Neural cell (in vitro differentiated cells): ENCODE measurements at regions not wholly inside any gene's neighbourhood (a gene's known extent, or its start where the extent isn't known, plus 50 kb on each side); places are given as distances from the start of the nearest gene placed in this dataset.

Experiments used
- H2AFZ ChIP-seq: fragments of 200-600, 300-800 bp; sonication (generic), shearing (Covaris generic); 2 replicates; pipeline ENCODE4 v1.6.0; 2014; ENCODE audit warnings: low read depth, mild to moderate bottlenecking, antibody characterized with exemption, low read length, moderate library complexity
- H3F3A ChIP-seq: fragments of 200-600 bp; shearing (Covaris generic); 2 replicates; pipeline ENCODE4 v1.6.1; 2016; ENCODE audit warnings: mild to moderate bottlenecking, moderate library complexity, mixed read lengths, antibody characterized with exemption, low read length; ENCODE audit not compliant: insufficient read depth, poor library complexity, severe bottlenecking
- H3K27ac ChIP-seq: fragments of 200-600, 300-800 bp; sonication (generic), shearing (Covaris generic); 2 replicates; pipeline ENCODE4 v1.5.1; 2014; ENCODE audit warnings: mild to moderate bottlenecking, low read length, moderate library complexity
- H3K27me3 ChIP-seq: fragments of 300-800, 200-600 bp; sonication (generic), shearing (Covaris generic); 2 replicates; pipeline ENCODE4 v1.6.0; 2014; ENCODE audit warnings: mild to moderate bottlenecking, low read depth, low read length, moderate library complexity; ENCODE audit not compliant: insufficient read depth
- H3K36me3 ChIP-seq: fragments of 300-800, 200-600 bp; sonication (generic), shearing (Covaris generic); 2 replicates; pipeline ENCODE4 v1.5.1; 2014; ENCODE audit warnings: mild to moderate bottlenecking, antibody characterized with exemption, low read length, moderate library complexity; ENCODE audit not compliant: insufficient read depth
- H3K4me2 ChIP-seq: fragments of 300-800, 200-600 bp; sonication (generic), shearing (Covaris generic); 2 replicates; pipeline ENCODE4 v1.6.0; 2014; ENCODE audit warnings: mild to moderate bottlenecking, low read length
- H3K4me3 ChIP-seq: fragments of 300-800, 200-600 bp; sonication (generic), shearing (Covaris generic); 2 replicates; pipeline ENCODE4 v1.5.1; 2014; ENCODE audit warnings: mild to moderate bottlenecking, low read length, moderate library complexity
- H3K79me2 ChIP-seq: fragments of 200-600 bp; shearing (Covaris generic); replicated peaks from 2 replicates; pipeline ENCODE4 v1.6.0; 2014; ENCODE audit warnings: mild to moderate bottlenecking, low read length, moderate library complexity; ENCODE audit not compliant: insufficient read depth
- H3K9ac ChIP-seq: fragments of 300-800, 200-600 bp; sonication (generic), shearing (Covaris generic); 2 replicates; pipeline ENCODE4 v1.6.1; 2016; ENCODE audit warnings: mild to moderate bottlenecking, low read length, mixed read lengths
- H3K9me2 ChIP-seq: fragments of 200-600 bp; shearing (Covaris generic); 2 replicates; pipeline ENCODE4 v1.6.1; 2016; ENCODE audit warnings: mild to moderate bottlenecking, low read length, mixed read lengths; ENCODE audit not compliant: insufficient read depth
- H3K9me3 ChIP-seq: fragments of 200-600, 300-800 bp; sonication (generic), shearing (Covaris generic); 2 replicates; pipeline ENCODE4 v1.6.1; 2016; ENCODE audit warnings: mild to moderate bottlenecking, mixed run types, low read length, moderate library complexity, mixed read lengths
- H4K20me1 ChIP-seq: fragments of 200-600 bp; shearing (Covaris generic); 2 replicates; pipeline ENCODE4 v1.6.1; 2016; ENCODE audit warnings: mild to moderate bottlenecking, mixed run types; ENCODE audit not compliant: insufficient read depth
- CTCF ChIP-seq: fragments of 450-650 bp; IDR thresholded peaks from 2 replicates; pipeline ENCODE4 v1.5.1; 2014; ENCODE audit warnings: antibody characterized with exemption, mild to moderate bottlenecking, moderate library complexity; ENCODE audit not compliant: poor library complexity, severe bottlenecking
- EP300 ChIP-seq: fragments of 450-650 bp; conservative IDR thresholded peaks from 2 replicates; pipeline ENCODE4 v1.6.1; 2014; ENCODE audit warnings: antibody characterized with exemption, mild to moderate bottlenecking, moderate library complexity; ENCODE audit not compliant: poor library complexity, severe bottlenecking
- EZH2 ChIP-seq: fragments of 200-600, 300-800 bp; shearing (Covaris generic), sonication (generic); IDR thresholded peaks from 2 replicates; pipeline ENCODE4 v1.6.1; 2014; ENCODE audit warnings: antibody characterized with exemption, low read length, borderline replicate concordance, mild to moderate bottlenecking; ENCODE audit not compliant: insufficient read depth, poor library complexity, severe bottlenecking
- MXI1 ChIP-seq: fragments of 450-650 bp; conservative IDR thresholded peaks from 2 replicates; pipeline ENCODE4 v1.6.1; 2014; ENCODE audit warnings: antibody characterized with exemption, mild to moderate bottlenecking; ENCODE audit not compliant: poor library complexity, severe bottlenecking
- POLR2AphosphoS5 ChIP-seq: IDR thresholded peaks from 2 replicates; pipeline ENCODE4 v1.6.1; 2012
- RAD21 ChIP-seq: fragments of 450-650 bp; conservative IDR thresholded peaks from 2 replicates; pipeline ENCODE4 v1.6.1; 2014; ENCODE audit warnings: antibody characterized with exemption, mild to moderate bottlenecking, moderate library complexity
- REST ChIP-seq: IDR thresholded peaks from 2 replicates; pipeline ENCODE4 v1.6.1; 2012; ENCODE audit warnings: borderline replicate concordance
- SMC3 ChIP-seq: fragments of 450-650 bp; conservative IDR thresholded peaks from 2 replicates; pipeline ENCODE4 v1.6.1; 2014; ENCODE audit warnings: antibody characterized with exemption, mild to moderate bottlenecking, moderate library complexity; ENCODE audit not compliant: poor library complexity
- TAF1 ChIP-seq: IDR thresholded peaks from 2 replicates; pipeline ENCODE4 v1.6.1; 2012; ENCODE audit warnings: low read depth

- H4K20me1 ChIP-seq: no peaks in the 10 kb centered on the region
- no peak overlapping the region for H2AFZ ChIP-seq
- H3K79me2 ChIP-seq: no peaks in the 10 kb centered on the region
- H3K9ac ChIP-seq: no peak overlapping the region
- H3K4me3 ChIP-seq: no peak overlapping the region
- no peaks in the 10 kb centered on the region for H3K9me3 ChIP-seq
- H3F3A ChIP-seq: no peaks in the 10 kb centered on the region
- no peaks in the 10 kb centered on the region for H3K27me3 ChIP-seq
- no peaks in the 10 kb centered on the region for H3K9me2 ChIP-seq
- no peaks in the 10 kb centered on the region for H3K36me3 ChIP-seq
- no peak for TF ChIP-seq MXI1
- TF ChIP-seq POLR2AphosphoS5: no peak
- TF ChIP-seq EP300: no peak
- H3K27ac ChIP-seq: no peak overlapping the region
- H3K4me2 ChIP-seq: no peak overlapping the region
Measured at GRCh38 chr12:92398565-92399309, 253.1 kb upstream of the BTG1 start.

- TF ChIP-seq POLR2AphosphoS5: no peak
- no peak for TF ChIP-seq CTCF
- no peak for TF ChIP-seq REST
- TF ChIP-seq TAF1: no peak
- no peak for TF ChIP-seq SMC3
- TF ChIP-seq EZH2: no peak
- TF ChIP-seq RAD21: no peak
- TF ChIP-seq EP300: no peak
- no peak for TF ChIP-seq MXI1
- Histone ChIP-seq H3K9ac (no peak overlapping the region), H3K27me3 (no peaks in the 10 kb centered on the region), H3K79me2 (no peaks in the 10 kb centered on the region), H3K4me3 (no peak overlapping the region), H3K4me2 (no peak overlapping the region), H3F3A (no peaks in the 10 kb centered on the region), H3K9me2 (no peaks in the 10 kb centered on the region), H3K36me3 (no peaks in the 10 kb centered on the region), H2AFZ (no peak overlapping the region), H3K9me3 (no peaks in the 10 kb centered on the region), H4K20me1 (no peaks in the 10 kb centered on the region), H3K27ac (no peak overlapping the region)
Measured at GRCh38 chr12:92396647-92397252, 251.1 kb upstream of the BTG1 start.
